OCI-LY7 (cell line): ENCODE measurements at regions not wholly inside any gene's neighbourhood (a gene's known extent, or its start where the extent isn't known, plus 50 kb on each side); places are given as distances from the start of the nearest gene placed in this dataset.

Experiments used
- CTCF ChIP-seq: fragments of 200-600 bp; sonication (generic); conservative IDR thresholded peaks from 2 replicates; pipeline ENCODE4 v1.5.1; 2014; ENCODE audit warnings: mild to moderate bottlenecking, antibody characterized with exemption, low read length, moderate library complexity, mixed read lengths
- EZH2phosphoT487 ChIP-seq: fragments of 200-600 bp; sonication (generic); IDR thresholded peaks from 2 replicates; pipeline ENCODE4 v1.6.1; 2018; ENCODE audit warnings: low read depth, borderline replicate concordance, mild to moderate bottlenecking, mixed run types, antibody characterized with exemption, low read length, moderate library complexity, mixed read lengths

- TF ChIP-seq CTCF (no peak), EZH2phosphoT487 (no peak)
Measured at GRCh38 chrX:39452401-39452800, 645.4 kb downstream of the BCOR start.
